ENCODE measurements at regions not wholly inside any gene's neighbourhood (a gene's known extent, or its start where the extent isn't known, plus 50 kb on each side); places are given as distances from the start of the nearest gene placed in this dataset.

GRCh38 chr7:42534441-42534840 is 297.4 kb upstream of the GLI3 start:
- no peak for ATAC-seq
- ChIA-PET CTCF (interaction anchor here (0.5 kb wide), 1 partner anchor 456 kb away, joined by 7 read pairs; no protein-coding TSS in a partner anchor), POLR2A (no interaction called here)
- Histone ChIP-seq H3K4me3 (ENCODE audit: low read depth in 2 of 2, low read length in 2 of 2) (no peak overlapping the region), H3K36me3 (ENCODE audit: control insufficient read depth, insufficient read depth, low read length) (no peaks in the 10 kb centered on the region), H3K4me1 (ENCODE audit: control insufficient read depth, insufficient read depth, low read length) (no peaks in the 10 kb centered on the region), H3K27me3 (ENCODE audit: control insufficient read depth, insufficient read depth, low read length) (no peaks in the 10 kb centered on the region), H3K27ac (ENCODE audit: low read length) (no peak overlapping the region), H3K9me3 (ENCODE audit: control insufficient read depth, insufficient read depth, low read depth, low read length) (no peaks in the 10 kb centered on the region)
- intact Hi-C loops (cut with micrococcal nuclease; ENCODE audit: unreplicated experiment): no loop called here
- in situ Hi-C loops (cut with HindIII; ENCODE audit: low pct_unique_long_range_greater_than_20kb, low sequenced_read_pairs): no loop called here
- no peak for DNase-seq (ENCODE audit: low read depth, low spot score)
- no TSS peak for BruUV-seq (replicated peaks)
- TF ChIP-seq REST (IDR thresholded peaks at IDR 0.05; ENCODE audit: insufficient read depth in 1 of 2, low read depth in 2 of 2, low read length in 1 of 2) (no peak), TCF7L2 (IDR thresholded peaks at IDR 0.05; ENCODE audit: low read depth, low read length) (no peak), SIN3A (IDR thresholded peaks at IDR 0.05; ENCODE audit: borderline replicate concordance, insufficient read depth, low read depth, low read length) (no peak), POLR2AphosphoS5 (IDR thresholded peaks at IDR 0.05; ENCODE audit: low read depth, low read length) (no peak), CTCF (IDR thresholded peaks at IDR 0.05) (no peak)

GRCh38 chr7:42527004-42527403 is 290.0 kb upstream of the GLI3 start:
- ChIA-PET POLR2A (no interaction called here), CTCF (no interaction called here)
- in situ Hi-C loops (cut with HindIII; ENCODE audit: low pct_unique_long_range_greater_than_20kb, low sequenced_read_pairs) (no loop called here), intact Hi-C loops (cut with micrococcal nuclease; ENCODE audit: unreplicated experiment) (no loop called here)
- ATAC-seq (no peak), DNase-seq (ENCODE audit: low read depth, low spot score) (no peak)
- no peaks in the 10 kb centered on the region for H3K4me1 ChIP-seq (ENCODE audit: control insufficient read depth, insufficient read depth, low read length)
- 0 out of 2 replicates have a peak, but pooled peaks cover 4% of the 10 kb centered on the region for H3K9me3 ChIP-seq (ENCODE audit: control insufficient read depth, insufficient read depth, low read depth, low read length)
- no peaks in the 10 kb centered on the region for H3K27me3 ChIP-seq (ENCODE audit: control insufficient read depth, insufficient read depth, low read length)
- no peaks in the 10 kb centered on the region for H3K36me3 ChIP-seq (ENCODE audit: control insufficient read depth, insufficient read depth, low read length)
- H3K27ac ChIP-seq (ENCODE audit: low read length): no peak overlapping the region
- TF ChIP-seq SIN3A (IDR thresholded peaks at IDR 0.05; ENCODE audit: borderline replicate concordance, insufficient read depth, low read depth, low read length): no peak
- TF ChIP-seq CTCF (IDR thresholded peaks at IDR 0.05): no peak
- no peak for TF ChIP-seq TCF7L2 (IDR thresholded peaks at IDR 0.05; ENCODE audit: low read depth, low read length)
- no peak for TF ChIP-seq REST (IDR thresholded peaks at IDR 0.05; ENCODE audit: insufficient read depth in 1 of 2, low read depth in 2 of 2, low read length in 1 of 2)
- TF ChIP-seq POLR2AphosphoS5 (IDR thresholded peaks at IDR 0.05; ENCODE audit: low read depth, low read length): no peak
- H3K4me3 ChIP-seq (ENCODE audit: low read depth in 2 of 2, low read length in 2 of 2): no peak overlapping the region
- BruUV-seq (replicated peaks): no TSS peak
